Stimulated activated CD4-positive, alpha-beta T cell treated with anti-CD3 and anti-CD28 coated beads, Interleukin-4, amount 100 ng/mL, for 1 hour (primary cell): ENCODE measurements at regions not wholly inside any gene's neighbourhood (a gene's known extent, or its start where the extent isn't known, plus 50 kb on each side); places are given as distances from the start of the nearest gene placed in this dataset.
"Not testable (repeated sequence)": the region's sequence is repeated elsewhere in the genome, so short reads cannot be mapped to it uniquely, and the experiment has no call there.

Experiments
- DNase-seq: peaks from one replicate; pipeline ENCODE4 v3.0.0-alpha.2; 2020

- DNase-seq = no peak
Observed at GRCh38 chr6:9921366-9921765, 493.5 kb downstream of the TFAP2A start.

- no peak for DNase-seq
Observed at GRCh38 chr6:9914951-9915350, 499.9 kb downstream of the TFAP2A start.

- no peak for DNase-seq
Observed at GRCh38 chr6:9901376-9901775, 513.5 kb downstream of the TFAP2A start.

DNA sequence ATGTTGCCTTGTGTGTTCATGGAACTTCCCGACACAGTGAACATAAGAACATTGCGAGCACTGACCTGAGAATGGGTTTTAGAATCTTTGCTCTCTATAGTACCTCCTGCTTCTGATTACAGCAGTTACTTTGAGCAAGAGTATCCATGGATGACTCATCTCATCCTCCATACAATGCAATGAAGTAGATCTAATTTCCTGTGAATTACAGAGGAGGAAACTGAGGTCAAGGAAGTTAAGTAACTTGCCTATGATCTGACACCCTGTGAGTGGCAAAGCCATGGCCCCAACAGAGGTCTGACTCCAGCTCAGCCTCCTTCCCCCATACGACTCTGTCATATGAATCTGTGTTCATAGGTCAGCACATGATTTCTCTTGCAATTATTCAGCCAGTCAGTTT lies 518.1 kb downstream of the TFAP2A start:
- no peak for DNase-seq

DNA sequence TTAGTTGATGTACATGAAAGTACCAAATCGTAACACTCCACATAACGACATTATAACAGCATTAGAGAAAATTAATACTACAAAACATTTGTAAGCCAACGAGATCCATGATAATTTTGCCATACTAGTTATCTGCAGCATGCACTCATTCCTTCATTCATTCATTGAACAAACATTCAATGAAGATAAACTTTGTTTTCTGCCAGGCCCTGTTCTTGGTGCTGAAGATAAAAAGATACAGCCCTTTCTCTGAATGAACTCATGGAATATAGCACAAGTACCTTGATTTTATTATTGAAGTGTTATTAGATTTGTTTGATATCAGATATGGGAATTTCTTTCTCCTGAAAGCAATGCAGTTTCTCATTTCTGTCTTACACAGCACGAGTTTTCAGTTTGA lies 524.0 kb downstream of the TFAP2A start:
- DNase-seq = no peak

GRCh38 chr6:9890469-9890868 lies 524.4 kb downstream of the TFAP2A start:
- DNase-seq = no peak

DNA sequence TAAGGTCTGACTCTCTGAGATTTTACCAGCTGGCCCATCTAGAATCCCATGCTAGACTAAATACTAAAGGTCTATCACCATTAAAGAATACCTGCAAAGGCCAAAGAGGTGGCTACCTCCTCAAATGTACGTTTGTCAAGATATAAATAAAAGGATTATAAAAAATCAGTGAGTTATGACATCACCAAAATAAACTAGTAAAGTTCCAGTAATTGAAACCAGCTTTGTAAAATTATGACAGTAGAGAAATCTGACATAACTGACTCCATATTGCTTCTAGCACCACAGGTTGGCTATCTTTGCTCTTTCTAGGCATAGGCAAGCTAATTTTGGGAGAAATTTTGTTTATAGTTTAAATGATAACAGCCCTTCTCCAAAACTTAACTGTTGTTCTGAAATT lies 536.3 kb downstream of the TFAP2A start:
- DNase-seq = no peak

DNA sequence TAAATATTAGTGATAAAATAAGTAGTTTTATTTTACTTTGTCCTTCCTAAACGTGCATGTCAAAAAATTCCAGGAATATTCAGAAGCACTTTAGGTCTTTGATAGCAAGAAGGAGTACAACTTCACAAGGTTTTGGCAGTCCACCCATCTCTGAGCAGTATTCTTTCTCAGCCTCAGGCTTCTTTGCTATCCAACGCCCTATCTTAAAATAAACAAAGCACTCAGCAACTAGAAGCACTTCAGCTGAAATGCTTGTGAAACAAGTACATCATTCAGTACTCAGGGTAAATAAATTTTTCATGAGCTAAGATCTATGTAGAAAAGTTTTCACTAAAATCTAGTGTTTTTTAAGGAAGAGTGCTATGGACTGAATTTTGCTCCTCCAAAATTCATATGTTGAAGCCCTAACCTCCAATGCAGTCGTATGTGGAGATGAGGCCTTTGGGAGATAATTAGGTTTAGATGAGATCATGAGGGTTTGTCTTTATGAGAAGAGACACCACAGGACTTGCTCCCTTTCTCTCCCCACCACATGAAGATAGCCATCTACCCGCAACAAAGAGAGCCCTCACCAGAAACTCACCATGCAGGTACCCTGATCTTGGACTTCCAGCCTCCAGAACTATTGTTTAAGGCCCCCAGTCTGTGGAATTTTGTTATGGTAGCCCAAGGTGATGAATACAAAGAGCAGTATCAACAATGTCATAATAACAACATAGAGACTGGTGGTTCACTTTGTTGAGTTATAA lies 539.1 kb downstream of the TFAP2A start:
- DNase-seq = no peak

DNA sequence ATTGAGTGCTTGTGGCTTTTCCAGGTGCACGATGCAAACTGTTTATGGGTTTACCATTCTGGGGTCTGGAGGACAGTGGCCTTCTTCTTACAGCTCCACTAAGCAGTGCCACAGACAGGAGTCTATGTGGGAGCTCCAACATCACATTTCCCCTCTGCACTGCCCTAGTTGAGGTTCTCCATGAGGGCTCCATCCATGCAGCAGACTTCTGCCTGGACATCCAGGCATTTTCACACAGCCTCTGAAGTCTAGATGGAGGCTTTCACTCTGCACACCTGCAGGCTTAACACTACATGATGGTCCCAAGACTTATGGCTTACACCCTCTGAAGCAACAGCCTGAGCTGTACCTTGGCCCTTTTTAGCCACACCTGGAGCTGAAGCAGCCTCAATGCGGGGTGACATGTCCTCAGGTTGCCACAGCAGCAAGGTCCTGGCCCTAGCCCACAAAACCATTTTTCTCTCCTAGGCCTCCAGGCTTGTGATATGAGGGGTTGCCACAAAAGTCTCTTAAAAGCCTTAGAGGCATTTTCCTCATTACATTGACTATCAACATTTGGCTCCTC lies 552.2 kb downstream of the TFAP2A start:
- no peak for DNase-seq

DNA sequence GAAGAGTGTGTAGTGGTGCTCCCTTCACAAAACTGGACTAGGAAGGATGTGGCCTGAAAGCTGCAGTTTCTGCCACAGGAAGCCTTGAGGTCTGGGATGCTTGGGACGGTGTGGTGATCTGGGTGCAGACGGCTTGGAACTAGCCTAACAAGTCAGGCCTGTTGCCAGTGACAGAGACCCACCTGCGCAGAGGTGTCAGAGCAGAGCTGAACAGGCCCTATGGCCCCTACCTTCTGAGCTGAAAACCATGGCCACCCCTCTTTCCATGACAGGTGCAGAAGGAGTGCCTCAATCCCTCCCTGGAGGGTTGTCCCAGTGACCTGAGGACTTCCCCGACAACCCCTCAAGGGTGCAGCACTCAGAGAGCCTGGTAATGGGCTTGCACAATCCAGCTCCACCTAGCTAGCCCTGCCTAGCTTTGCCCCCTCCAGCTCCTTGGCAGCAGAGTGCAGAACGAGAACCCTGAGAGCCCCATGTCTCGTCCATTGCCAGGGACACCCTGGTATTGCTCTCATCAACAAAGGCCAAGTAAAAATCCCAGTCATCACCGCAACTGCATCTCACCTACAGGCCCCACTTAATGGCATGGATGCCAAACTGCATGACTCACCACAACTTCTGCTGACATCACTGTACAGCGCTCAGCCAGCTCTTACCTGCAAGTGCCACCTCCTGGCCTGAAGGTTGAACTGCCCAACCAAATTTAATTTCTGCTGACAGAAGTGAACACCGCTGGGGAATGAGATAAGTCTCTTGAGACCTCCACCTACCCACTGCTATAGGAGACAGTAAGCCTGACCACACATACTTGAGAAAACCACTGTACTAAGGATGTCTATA lies 563.1 kb downstream of the TFAP2A start:
- no peak for DNase-seq

GRCh38 chr6:9851006-9851405 lies 563.9 kb downstream of the TFAP2A start:
- no peak for DNase-seq

DNA sequence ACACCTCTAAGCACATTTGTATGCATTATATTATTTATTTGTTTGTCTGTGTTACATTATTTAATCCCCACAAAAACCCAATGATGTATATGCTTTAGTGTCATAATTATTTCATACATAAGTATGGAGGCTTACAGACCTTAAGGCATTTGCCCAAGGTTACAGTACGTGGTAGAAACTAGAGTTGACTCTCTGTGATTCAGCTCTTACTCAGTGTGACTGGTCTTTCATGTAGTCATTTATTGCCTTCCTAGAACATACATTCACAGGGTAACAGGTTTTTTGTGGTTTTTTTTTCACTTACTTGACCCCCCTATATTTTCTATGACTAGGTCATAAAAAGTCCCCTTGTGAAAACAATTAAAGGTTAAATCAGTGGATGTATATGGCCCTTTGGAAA lies 566.8 kb downstream of the TFAP2A start:
- no peak for DNase-seq

GRCh38 chr6:9841886-9842725 lies 572.8 kb downstream of the TFAP2A start:
- DNase-seq = no peak

DNA sequence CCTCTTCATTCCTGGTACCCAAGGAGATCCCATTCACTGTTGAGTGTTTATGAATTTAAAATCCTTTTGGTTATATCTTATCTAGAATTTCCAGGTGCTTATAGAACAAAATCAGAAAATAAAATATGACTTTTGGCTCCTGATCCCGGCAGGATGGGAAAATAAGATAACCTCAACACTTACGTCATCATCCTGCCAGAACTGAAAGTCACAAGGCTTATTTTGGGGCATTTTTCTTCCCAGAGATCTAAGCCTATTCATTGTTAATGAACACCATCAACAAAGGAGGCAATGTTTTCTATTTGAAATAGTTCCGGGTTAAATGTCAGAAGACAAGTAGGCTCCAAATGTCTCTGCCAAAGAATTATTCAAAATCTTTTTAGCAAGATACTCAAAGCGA lies 580.6 kb downstream of the TFAP2A start:
- no peak for DNase-seq

- DNase-seq = no peak
Observed at GRCh38 chr6:9831783-9832182, 583.1 kb downstream of the TFAP2A start.

DNA sequence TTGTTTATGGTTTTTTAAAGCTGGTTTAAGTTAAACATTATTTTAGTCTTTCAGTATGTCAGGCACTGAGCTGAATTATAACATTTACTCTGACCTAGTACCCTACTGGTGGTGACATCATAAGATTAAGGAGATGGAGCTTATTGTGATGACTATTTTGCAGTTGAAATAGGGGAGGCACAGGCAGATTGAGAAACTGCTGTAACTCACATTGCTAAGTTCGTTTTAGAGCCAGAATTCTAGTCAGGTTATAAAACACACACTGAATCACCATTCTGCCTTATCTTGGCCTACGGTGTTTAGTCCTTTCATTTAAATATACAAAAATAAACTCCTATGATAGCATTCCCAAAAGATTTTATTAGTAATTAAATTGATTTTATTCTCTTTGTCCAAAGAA lies 584.1 kb downstream of the TFAP2A start:
- DNase-seq = no peak

DNA sequence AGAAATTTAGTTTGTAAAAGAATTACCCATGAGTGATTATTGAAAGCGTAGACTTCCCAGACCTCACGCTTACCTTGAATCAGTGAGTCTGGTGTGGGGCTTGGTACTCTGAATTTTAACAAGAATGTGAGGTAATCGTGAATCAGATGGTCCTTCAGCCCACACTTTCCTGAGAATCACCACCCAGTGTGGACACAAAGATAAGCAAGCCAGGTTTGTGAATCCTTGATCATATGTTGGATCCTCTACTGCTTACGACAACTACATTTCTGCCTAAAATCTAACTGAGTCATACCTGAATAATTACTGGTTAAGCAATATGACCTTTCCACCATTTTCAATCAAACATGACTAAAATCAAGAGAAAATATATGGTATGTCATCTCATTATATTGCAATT lies 589.3 kb downstream of the TFAP2A start:
- DNase-seq = no peak

- DNase-seq = not testable (repeated sequence)
Observed at GRCh38 chr6:9810727-9811126, 604.1 kb downstream of the TFAP2A start.

GRCh38 chr6:9810286-9810685 lies 604.6 kb downstream of the TFAP2A start:
- DNase-seq = no peak

DNA sequence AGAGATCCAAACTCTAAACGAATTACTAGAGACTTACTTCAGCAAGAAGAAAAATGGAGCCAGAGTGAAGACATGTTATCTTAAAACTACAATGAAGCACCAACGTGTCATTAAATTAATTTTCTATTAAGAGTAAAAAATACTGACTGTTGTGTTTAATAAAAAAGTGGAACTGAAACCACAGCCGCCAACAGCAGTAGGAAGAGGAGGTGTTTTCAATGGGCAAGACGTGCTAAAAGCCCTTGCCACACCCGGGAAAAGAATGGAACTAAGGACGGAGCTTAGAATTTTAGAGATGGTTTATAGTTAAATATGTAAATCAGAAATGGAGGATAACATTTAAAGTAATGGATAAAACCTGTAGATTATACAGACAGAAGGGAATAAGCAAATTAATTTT lies 608.7 kb downstream of the TFAP2A start:
- DNase-seq = no peak

- DNase-seq = no peak
Observed at GRCh38 chr6:9801249-9801754, 613.6 kb downstream of the TFAP2A start.

DNA sequence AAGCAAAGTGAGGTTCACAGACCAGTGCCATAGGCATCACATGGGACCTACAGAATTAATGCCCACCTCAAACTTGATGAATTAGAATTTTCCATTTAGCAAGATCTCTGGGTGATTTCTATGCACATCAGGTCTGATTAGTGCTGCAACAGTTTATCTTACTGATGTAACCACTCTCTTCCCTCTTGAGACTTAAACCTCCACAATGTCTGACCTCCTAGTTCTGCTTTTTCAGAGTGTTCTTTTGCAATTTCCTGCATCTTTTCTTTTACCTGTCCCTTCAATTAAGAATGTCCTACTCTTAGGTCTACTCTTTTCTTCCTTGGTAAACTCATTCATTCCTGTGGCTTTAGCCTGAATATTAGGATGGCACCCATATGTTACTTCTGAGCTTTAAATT lies 615.3 kb downstream of the TFAP2A start:
- no peak for DNase-seq

DNA sequence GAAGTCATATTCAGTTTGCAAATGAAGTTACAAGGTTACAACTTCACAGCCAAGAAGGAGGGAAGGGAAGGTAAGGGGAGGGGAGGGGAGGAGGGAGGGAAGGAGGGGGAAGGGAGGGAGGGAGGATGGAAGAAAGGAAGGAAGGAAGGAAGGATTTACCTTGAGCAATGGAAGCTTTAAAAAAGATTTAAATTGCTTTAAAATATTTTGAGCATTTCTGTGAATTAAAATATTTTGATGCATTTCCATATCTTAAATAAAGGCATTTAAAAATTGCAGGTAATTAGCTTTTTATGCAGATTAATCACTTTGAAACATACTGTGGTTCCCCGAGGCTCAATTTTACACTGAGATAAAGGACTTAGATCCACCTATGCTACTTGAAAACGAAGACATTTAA lies 618.0 kb downstream of the TFAP2A start:
- DNase-seq = no peak
